ENCODE measurements at regions not wholly inside any gene's neighbourhood (a gene's known extent, or its start where the extent isn't known, plus 50 kb on each side); places are given as distances from the start of the nearest gene placed in this dataset.

DNA sequence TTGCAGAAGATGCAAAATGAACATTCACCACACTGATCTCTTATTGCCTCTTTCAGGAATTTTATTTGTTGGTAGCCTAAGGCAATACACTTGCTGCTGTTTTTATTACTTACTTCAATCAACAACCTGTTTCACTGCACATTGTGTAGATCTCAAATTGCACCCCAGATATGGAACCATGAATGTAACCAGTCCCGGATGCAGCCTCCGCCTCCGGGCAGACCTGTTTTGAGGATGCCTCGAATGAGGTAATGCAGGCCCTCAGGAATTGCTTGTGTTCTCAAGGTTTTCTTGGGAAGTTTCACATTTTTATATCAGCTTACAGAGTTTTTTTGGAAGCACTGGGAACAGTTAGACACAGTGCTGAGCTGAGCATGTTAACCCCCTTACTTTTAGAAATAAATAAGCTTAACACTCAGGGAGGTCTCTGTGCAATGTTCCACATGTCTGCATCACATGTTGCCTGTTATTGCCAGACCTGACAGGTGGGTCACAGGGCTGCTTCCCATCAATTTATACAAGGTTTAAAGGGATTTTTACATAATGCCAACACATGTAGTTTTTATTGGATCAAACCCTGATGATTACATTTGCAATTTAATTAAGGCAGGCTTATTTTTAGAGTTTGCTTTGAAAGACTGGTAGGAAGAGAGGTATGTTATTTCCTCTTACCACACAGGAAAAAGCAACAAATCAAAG is 193.1 kb upstream of the POM121L12 start:
- H3K36me3 ChIP-seq (ENCODE audit: control insufficient read depth in 2 of 2, insufficient read depth in 1 of 2, low read length in 2 of 2) = no peaks in the 10 kb centered on the region
- no peaks in the 10 kb centered on the region for H3K4me1 ChIP-seq (ENCODE audit: control insufficient read depth, insufficient read depth, low read length)
- no peak for TF ChIP-seq ZNF549 (tag by site-specific recombination; IDR thresholded peaks at IDR 0.05)
- TF ChIP-seq ZNF214 (tag by site-specific recombination; IDR thresholded peaks at IDR 0.05; ENCODE audit: borderline replicate concordance) = no peak
- TF ChIP-seq ZNF146 (tag by site-specific recombination; IDR thresholded peaks at IDR 0.05) = no peak
- no peak for TF ChIP-seq IKZF3 (tag by site-specific recombination; IDR thresholded peaks at IDR 0.05)
- no peak for TF ChIP-seq KLF7 (tag by site-specific recombination; IDR thresholded peaks at IDR 0.05; ENCODE audit: borderline replicate concordance)
- TF ChIP-seq, protein P1, sequence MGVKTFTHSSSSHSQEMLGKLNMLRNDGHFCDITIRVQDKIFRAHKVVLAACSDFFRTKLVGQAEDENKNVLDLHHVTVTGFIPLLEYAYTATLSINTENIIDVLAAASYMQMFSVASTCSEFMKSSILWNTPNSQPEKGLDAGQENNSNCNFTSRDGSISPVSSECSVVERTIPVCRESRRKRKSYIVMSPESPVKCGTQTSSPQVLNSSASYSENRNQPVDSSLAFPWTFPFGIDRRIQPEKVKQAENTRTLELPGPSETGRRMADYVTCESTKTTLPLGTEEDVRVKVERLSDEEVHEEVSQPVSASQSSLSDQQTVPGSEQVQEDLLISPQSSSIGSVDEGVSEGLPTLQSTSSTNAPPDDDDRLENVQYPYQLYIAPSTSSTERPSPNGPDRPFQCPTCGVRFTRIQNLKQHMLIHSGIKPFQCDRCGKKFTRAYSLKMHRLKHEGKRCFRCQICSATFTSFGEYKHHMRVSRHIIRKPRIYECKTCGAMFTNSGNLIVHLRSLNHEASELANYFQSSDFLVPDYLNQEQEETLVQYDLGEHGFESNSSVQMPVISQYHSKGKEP (tag by site-specific recombination; IDR thresholded peaks at IDR 0.05) = no peak
- TF ChIP-seq ZNF423 (tag by site-specific recombination; IDR thresholded peaks at IDR 0.05) = no peak
- TF ChIP-seq, protein P2, sequence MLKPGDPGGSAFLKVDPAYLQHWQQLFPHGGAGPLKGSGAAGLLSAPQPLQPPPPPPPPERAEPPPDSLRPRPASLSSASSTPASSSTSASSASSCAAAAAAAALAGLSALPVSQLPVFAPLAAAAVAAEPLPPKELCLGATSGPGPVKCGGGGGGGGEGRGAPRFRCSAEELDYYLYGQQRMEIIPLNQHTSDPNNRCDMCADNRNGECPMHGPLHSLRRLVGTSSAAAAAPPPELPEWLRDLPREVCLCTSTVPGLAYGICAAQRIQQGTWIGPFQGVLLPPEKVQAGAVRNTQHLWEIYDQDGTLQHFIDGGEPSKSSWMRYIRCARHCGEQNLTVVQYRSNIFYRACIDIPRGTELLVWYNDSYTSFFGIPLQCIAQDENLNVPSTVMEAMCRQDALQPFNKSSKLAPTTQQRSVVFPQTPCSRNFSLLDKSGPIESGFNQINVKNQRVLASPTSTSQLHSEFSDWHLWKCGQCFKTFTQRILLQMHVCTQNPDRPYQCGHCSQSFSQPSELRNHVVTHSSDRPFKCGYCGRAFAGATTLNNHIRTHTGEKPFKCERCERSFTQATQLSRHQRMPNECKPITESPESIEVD (tag by site-specific recombination; IDR thresholded peaks at IDR 0.05) = no peak
- no peaks in the 10 kb centered on the region for H3K9me3 ChIP-seq (ENCODE audit: control insufficient read depth, insufficient read depth, low read depth, low read length)
- ChIA-PET CTCF (interaction anchor here (0.7 kb wide), 1 partner anchor 163 kb away, joined by 3 read pairs; no protein-coding TSS in a partner anchor), POLR2A (no interaction called here)
- H3K4me3 ChIP-seq (ENCODE audit: low read depth, low read length) = no peak overlapping the region
- no peak overlapping the region for H3K27ac ChIP-seq (ENCODE audit: extremely low read depth, low read depth, low read length)

DNA sequence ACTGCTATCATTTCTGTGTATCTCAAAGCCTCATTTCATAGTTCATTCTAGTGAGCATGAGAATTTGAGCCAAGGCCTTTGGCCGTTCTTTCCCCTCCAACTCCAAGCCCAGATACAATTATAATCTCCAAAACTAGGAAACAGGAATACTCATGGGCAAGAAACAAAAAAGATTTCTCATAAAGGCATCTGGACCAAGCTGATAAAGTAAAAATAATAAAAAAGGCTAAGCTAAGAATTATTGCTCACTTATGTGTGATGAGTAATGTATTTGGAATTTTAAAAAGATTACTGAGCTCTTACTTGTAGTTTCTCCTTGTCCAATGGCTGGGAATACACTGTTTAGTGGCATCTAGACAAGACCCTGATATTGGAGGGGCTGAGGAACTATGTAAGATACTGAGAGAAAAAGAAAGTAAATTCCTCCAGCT is 196.4 kb upstream of the POM121L12 start:
- H3K36me3 ChIP-seq (ENCODE audit: control insufficient read depth in 2 of 2, insufficient read depth in 1 of 2, low read length in 2 of 2) = no peaks in the 10 kb centered on the region
- H3K27ac ChIP-seq (ENCODE audit: extremely low read depth, low read depth, low read length) = no peak overlapping the region
- POLR2A ChIA-PET = no interaction called here
- CTCF ChIA-PET = no interaction called here
- H3K4me1 ChIP-seq (ENCODE audit: control insufficient read depth, insufficient read depth, low read length) = no peaks in the 10 kb centered on the region
- no peak overlapping the region for H3K4me3 ChIP-seq (ENCODE audit: low read depth, low read length)
- H3K9me3 ChIP-seq (ENCODE audit: control insufficient read depth, insufficient read depth, low read depth, low read length) = no peaks in the 10 kb centered on the region
- TF ChIP-seq ZNF133 (tag by site-specific recombination; IDR thresholded peaks at IDR 0.05) (no peak), ZNF138 (tag by site-specific recombination; IDR thresholded peaks at IDR 0.05; ENCODE audit: borderline replicate concordance) (no peak), ZNF670 (tag by site-specific recombination; IDR thresholded peaks at IDR 0.05; ENCODE audit: low read depth) (no peak), ZNF521 (tag by site-specific recombination; IDR thresholded peaks at IDR 0.05) (no peak), ZNF211 (tag by site-specific recombination; IDR thresholded peaks at IDR 0.05; ENCODE audit: low read depth) (no peak), ZNF658 (tag by site-specific recombination; IDR thresholded peaks at IDR 0.05) (no peak), ZNF121 (tag by site-specific recombination; IDR thresholded peaks at IDR 0.05) (no peak), ZNF530 (tag by site-specific recombination; IDR thresholded peaks at IDR 0.05; ENCODE audit: low read depth) (no peak), ZNF423 (tag by site-specific recombination; IDR thresholded peaks at IDR 0.05) (no peak)

DNA sequence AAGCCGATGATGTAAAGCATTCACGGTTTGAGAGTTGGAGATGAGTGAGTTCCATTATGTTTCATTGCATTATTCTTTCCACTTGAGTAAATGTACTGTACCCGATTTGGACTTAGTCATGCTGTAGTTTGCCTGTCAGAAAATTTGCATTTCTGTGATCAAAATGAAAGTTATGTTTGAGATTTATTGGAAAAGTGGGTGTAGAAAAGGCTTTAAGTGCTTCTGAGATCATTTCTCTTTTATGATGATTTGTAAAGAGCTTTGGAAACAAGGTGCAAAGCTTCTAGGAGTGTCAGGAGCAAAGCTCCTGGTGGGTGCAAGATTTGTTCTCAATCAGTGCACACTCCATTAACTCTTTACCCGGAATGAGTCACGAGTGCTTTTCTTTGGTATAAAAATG is 204.1 kb upstream of the POM121L12 start:
- Histone ChIP-seq H3K4me3 (ENCODE audit: low read depth, low read length) (no peak overlapping the region), H3K9me3 (ENCODE audit: control insufficient read depth, insufficient read depth, low read depth, low read length) (no peaks in the 10 kb centered on the region), H3K27ac (ENCODE audit: extremely low read depth, low read depth, low read length) (no peak overlapping the region), H3K4me1 (ENCODE audit: control insufficient read depth, insufficient read depth, low read length) (no peaks in the 10 kb centered on the region), H3K36me3 (ENCODE audit: control insufficient read depth in 2 of 2, insufficient read depth in 1 of 2, low read length in 2 of 2) (no peaks in the 10 kb centered on the region)
- ChIA-PET POLR2A (no interaction called here), CTCF (no interaction called here)
- TF ChIP-seq HOXD13 (CRISPR knock-in tag; IDR thresholded peaks at IDR 0.05; ENCODE audit: borderline replicate concordance) = peak; percentile 61; the same call in 1 of the 2 replicates
- TF ChIP-seq ZNF544 (tag by site-specific recombination; IDR thresholded peaks at IDR 0.05) = no peak

All from HEK293 (cell line).